ENCODE measurements at regions not wholly inside any gene's neighbourhood (a gene's known extent, or its start where the extent isn't known, plus 50 kb on each side); places are given as distances from the start of the nearest gene placed in this dataset.

GRCh38 chr2:103734911-103735310 is 973.1 kb downstream of the TMEM182 start:
- H3K4me3 ChIP-seq (ENCODE audit: control insufficient read depth, low read depth, low read length) = no peak overlapping the region
- no peak for DNase-seq (ENCODE audit: low read depth)
- no peak for TF ChIP-seq CTCF (conservative IDR thresholded peaks at IDR 0.05; ENCODE audit: control insufficient read depth, insufficient read depth, low read depth, low read length)

GRCh38 chr2:103738108-103738507 is 976.3 kb downstream of the TMEM182 start:
- DNase-seq (ENCODE audit: low read depth) = no peak
- TF ChIP-seq CTCF (conservative IDR thresholded peaks at IDR 0.05; ENCODE audit: control insufficient read depth, insufficient read depth, low read depth, low read length) = no peak
- H3K4me3 ChIP-seq (ENCODE audit: control insufficient read depth, low read depth, low read length) = no peak overlapping the region

GRCh38 chr2:103738606-103739005 is 976.8 kb downstream of the TMEM182 start:
- no peak overlapping the region for H3K4me3 ChIP-seq (ENCODE audit: control insufficient read depth, low read depth, low read length)
- DNase-seq (ENCODE audit: low read depth) = no peak
- no peak for TF ChIP-seq CTCF (conservative IDR thresholded peaks at IDR 0.05; ENCODE audit: control insufficient read depth, insufficient read depth, low read depth, low read length)

- TF ChIP-seq CTCF (conservative IDR thresholded peaks at IDR 0.05; ENCODE audit: control insufficient read depth, insufficient read depth, low read depth, low read length) = no peak
- no peak overlapping the region for H3K4me3 ChIP-seq (ENCODE audit: control insufficient read depth, low read depth, low read length)
- no peak for DNase-seq (ENCODE audit: low read depth)
Observed at GRCh38 chr2:103739186-103739585, 977.4 kb downstream of the TMEM182 start.

GRCh38 chr2:103739921-103740320 is 978.1 kb downstream of the TMEM182 start:
- no peak overlapping the region for H3K4me3 ChIP-seq (ENCODE audit: control insufficient read depth, low read depth, low read length)
- no peak for DNase-seq (ENCODE audit: low read depth)
- TF ChIP-seq CTCF (conservative IDR thresholded peaks at IDR 0.05; ENCODE audit: control insufficient read depth, insufficient read depth, low read depth, low read length) = no peak

GRCh38 chr2:103740631-103741030 is 978.8 kb downstream of the TMEM182 start:
- no peak for DNase-seq (ENCODE audit: low read depth)
- no peak overlapping the region for H3K4me3 ChIP-seq (ENCODE audit: control insufficient read depth, low read depth, low read length)
- no peak for TF ChIP-seq CTCF (conservative IDR thresholded peaks at IDR 0.05; ENCODE audit: control insufficient read depth, insufficient read depth, low read depth, low read length)

- no peak for TF ChIP-seq CTCF (conservative IDR thresholded peaks at IDR 0.05; ENCODE audit: control insufficient read depth, insufficient read depth, low read depth, low read length)
- DNase-seq (ENCODE audit: low read depth) = no peak
- no peak overlapping the region for H3K4me3 ChIP-seq (ENCODE audit: control insufficient read depth, low read depth, low read length)
Observed at GRCh38 chr2:103743195-103743594, 981.4 kb downstream of the TMEM182 start.
